SIG-M5 treated with dmso at 0.1 percent for 504 hours (cell line): ENCODE measurements at regions not wholly inside any gene's neighbourhood (a gene's known extent, or its start where the extent isn't known, plus 50 kb on each side); places are given as distances from the start of the nearest gene placed in this dataset.
A peak's percentile ranks its signal among the peaks of the same experiment; 100 is the strongest.

Source experiments
- DNase-seq: peaks from one replicate; lab custom pipeline; 2025; ENCODE audit not compliant: unreplicated experiment; lab: John Stamatoyannopoulos, UW

GRCh38 chr1:101316799-101317198, 80.0 kb downstream of the S1PR1 start:
- no peak for DNase-seq

- DNase-seq = no peak
Observed at GRCh38 chr1:101317590-101317989, 80.8 kb downstream of the S1PR1 start.

- no peak for DNase-seq
Observed at GRCh38 chr1:101323535-101323934, 86.7 kb downstream of the S1PR1 start.

GRCh38 chr1:101325144-101325543, 88.3 kb downstream of the S1PR1 start:
- DNase-seq = no peak

GRCh38 chr1:101330427-101331130, 93.8 kb downstream of the S1PR1 start:
- no peak for DNase-seq

- DNase-seq = no peak
Observed at GRCh38 chr1:101331794-101332193, 95.0 kb downstream of the S1PR1 start.

- DNase-seq = no peak
Observed at GRCh38 chr1:101332633-101333032, 95.8 kb downstream of the S1PR1 start.

- DNase-seq = no peak
Observed at GRCh38 chr1:101333186-101333585, 96.4 kb downstream of the S1PR1 start.

- DNase-seq = no peak
Observed at GRCh38 chr1:101337968-101338367, 101.1 kb downstream of the S1PR1 start.

GRCh38 chr1:101338714-101339430, 102.1 kb downstream of the S1PR1 start:
- DNase-seq = no peak

- no peak for DNase-seq
Observed at GRCh38 chr1:101344745-101345144, 107.9 kb downstream of the S1PR1 start.

- no peak for DNase-seq
Observed at GRCh38 chr1:101346419-101346818, 109.6 kb downstream of the S1PR1 start.

GRCh38 chr1:101356013-101356412, 119.2 kb downstream of the S1PR1 start:
- no peak for DNase-seq

GRCh38 chr1:101356604-101357443, 120.0 kb downstream of the S1PR1 start:
- no peak for DNase-seq

GRCh38 chr1:101357444-101357986, 120.7 kb downstream of the S1PR1 start:
- peak; percentile 75 for DNase-seq

- no peak for DNase-seq
Observed at GRCh38 chr1:101360506-101360905, 123.7 kb downstream of the S1PR1 start.

- DNase-seq = no peak
Observed at GRCh38 chr1:101363891-101364318, 127.1 kb downstream of the S1PR1 start.

GRCh38 chr1:101364370-101365120, 127.7 kb downstream of the S1PR1 start:
- DNase-seq = no peak

- no peak for DNase-seq
Observed at GRCh38 chr1:101365186-101365585, 128.4 kb downstream of the S1PR1 start.

- DNase-seq = no peak
Observed at GRCh38 chr1:101365878-101366277, 129.1 kb downstream of the S1PR1 start.
